NCI-H82 treated with DMSO at 0.1 percent for 48 hours (cell line): ENCODE measurements at regions not wholly inside any gene's neighbourhood (a gene's known extent, or its start where the extent isn't known, plus 50 kb on each side); places are given as distances from the start of the nearest gene placed in this dataset.
"Not testable (repeated sequence)": the region's sequence is repeated elsewhere in the genome, so short reads cannot be mapped to it uniquely, and the experiment has no call there.

Source experiments
- DNase-seq: peaks from one replicate; lab custom pipeline; 2025; ENCODE audit not compliant: unreplicated experiment; lab: John Stamatoyannopoulos, UW

DNA sequence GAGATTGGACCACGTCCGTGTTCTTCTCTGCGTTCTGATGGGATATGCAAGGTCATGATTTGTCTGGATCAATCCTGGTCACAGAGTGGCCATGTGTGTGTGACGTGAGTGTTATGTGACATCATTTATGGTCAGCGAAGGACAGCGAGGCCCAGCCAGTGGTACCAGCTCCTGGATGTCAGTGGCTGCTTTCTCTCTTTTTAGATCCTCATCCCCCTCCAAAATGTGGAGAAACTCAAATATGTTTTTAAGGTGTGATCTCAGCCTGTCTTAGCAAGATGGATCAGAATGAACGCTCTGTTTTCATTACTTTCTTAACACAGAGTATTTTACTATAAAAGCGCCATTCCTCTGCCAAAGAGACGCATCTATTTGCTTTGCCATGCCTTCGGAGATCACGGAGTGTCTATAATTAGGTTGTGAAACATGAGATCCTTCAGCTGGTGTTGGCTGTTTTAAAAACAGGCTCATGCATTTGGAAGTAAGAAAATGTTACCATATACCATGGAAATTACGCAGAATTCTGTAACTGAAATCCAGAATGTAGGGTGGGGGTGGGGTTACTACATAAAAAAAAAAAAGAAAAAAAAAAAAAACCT lies 245.5 kb upstream of the TCERG1L start:
- no peak for DNase-seq

DNA sequence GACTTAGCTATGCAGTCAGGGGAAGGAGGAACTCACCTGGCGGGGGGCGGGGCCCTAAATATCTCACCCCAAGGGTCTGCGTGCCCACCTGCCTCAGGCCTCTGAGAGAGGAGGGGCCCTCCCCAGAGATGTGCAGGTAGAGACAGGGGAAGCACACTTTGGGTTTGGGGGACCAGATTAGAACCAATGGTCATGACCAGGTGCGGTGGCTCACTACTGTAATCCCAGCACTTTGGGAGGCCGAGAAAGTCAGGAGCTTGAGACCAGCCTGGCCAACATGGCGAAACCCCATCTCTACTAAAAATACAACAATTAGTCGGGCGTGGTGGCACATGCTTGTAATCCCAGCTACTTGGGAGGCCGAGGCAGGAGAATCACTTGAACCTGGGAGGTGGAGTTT lies 246.4 kb upstream of the TCERG1L start:
- DNase-seq = not testable (repeated sequence)

DNA sequence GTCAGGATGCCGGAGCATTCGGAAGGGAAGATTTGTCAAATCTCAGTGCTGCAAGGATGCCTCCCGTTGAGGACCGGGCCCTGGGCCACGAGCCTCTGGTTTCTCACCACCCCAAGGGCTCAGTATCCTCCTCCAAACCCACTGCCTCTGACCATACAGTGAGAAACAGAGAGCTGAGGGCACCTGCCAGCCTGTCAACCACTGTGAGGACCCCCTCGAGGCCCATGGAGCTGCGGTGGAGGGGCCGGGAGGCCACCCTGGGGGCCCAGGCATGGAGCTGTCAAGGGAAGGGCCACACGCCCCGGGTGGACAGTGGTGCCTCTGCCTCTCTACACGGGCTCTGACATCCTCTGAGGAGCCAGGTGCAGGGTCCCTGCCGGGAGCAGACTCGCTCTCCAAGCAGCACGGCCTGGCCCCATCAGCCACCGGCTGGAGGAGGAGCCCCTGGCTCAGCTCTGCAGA lies 248.0 kb upstream of the TCERG1L start:
- no peak for DNase-seq

DNA sequence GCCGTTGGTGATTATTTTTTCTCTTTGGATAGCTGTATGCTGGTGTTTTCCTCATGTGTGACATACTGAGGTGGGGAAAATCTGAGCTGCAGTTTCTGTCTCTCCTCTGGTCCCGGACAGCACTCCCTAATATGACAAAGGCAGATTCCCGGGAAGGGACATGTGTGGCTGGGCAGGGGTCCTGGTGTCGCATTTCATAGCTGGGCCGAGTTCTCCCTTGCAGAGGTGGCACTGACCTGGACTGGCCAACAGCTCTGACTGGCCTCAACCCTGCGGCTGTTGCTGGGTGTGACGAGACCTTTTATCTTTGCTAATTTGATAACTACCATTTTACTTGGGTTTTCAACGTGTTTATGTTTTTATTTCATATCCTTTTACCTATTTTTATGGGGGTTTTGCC lies 248.6 kb upstream of the TCERG1L start:
- no peak for DNase-seq

DNA sequence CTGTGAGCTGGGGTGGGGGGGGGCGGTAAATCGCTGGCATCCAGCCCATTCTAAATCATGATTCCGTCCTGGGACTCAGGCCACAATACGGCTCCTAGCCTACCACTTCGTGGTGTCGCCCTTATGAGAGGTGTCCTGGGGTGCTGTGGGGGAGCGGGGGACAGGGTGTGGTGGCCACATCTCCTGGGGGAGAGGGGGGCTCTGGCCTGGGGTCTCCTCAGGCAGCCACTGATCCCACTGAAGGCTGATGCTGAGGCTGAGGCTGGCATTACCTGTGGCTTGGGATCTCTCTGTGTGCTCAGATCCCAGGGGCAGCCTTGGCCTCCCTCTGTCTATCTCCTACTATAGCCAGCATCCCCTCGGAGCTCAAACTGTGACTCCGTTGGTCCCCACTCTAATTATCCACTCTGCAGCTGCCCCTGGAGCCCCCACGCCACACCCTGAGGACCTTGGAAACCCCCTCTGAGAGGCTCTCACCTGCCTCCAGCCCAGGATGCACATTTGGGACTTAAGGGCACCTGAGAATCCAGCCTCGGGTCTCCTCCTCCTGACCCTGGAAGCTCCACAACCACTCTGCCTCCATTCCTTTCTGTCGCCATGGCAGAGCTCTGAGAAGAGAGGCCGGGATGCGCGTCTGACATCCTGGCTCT lies 249.3 kb upstream of the TCERG1L start:
- DNase-seq = no peak

DNA sequence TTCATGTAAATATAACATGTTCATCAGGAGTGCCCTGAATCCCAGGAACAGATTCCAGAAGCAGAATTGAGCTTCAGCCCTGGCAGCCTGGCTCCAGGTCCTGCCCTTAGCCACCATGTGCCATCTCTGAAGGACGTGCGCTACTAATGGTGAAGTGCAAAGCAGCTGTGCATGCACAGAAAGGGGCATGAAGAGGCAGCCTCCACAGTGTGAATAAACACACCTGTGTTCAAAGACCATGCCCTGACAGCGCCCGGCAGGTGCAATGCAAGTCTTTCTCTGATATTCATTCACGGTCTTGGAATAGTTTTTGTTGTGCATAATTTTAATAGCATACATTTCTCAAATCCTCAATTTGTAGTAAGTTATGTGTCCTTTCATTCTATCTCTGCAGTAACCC lies 250.4 kb upstream of the TCERG1L start:
- no peak for DNase-seq

DNA sequence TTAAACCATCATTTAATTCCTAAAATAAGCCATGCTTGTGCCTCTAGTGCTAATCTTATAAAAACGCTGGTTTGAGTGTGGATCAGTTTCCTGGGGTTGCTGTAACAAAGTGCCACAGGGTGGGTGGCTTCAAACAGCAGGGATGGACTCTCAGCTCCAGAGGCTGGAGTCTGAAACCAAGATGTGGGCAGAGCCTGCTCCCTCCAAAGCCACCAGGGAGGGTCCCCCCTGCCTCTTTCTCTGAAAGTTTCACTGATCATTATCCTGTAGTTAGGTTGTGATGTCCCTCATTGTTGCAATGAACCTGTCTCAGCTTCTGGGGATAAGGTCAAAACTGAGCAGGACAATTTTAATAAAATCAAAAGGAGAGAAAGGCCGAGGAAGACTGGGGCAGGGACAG lies 251.9 kb upstream of the TCERG1L start:
- DNase-seq = no peak

DNA sequence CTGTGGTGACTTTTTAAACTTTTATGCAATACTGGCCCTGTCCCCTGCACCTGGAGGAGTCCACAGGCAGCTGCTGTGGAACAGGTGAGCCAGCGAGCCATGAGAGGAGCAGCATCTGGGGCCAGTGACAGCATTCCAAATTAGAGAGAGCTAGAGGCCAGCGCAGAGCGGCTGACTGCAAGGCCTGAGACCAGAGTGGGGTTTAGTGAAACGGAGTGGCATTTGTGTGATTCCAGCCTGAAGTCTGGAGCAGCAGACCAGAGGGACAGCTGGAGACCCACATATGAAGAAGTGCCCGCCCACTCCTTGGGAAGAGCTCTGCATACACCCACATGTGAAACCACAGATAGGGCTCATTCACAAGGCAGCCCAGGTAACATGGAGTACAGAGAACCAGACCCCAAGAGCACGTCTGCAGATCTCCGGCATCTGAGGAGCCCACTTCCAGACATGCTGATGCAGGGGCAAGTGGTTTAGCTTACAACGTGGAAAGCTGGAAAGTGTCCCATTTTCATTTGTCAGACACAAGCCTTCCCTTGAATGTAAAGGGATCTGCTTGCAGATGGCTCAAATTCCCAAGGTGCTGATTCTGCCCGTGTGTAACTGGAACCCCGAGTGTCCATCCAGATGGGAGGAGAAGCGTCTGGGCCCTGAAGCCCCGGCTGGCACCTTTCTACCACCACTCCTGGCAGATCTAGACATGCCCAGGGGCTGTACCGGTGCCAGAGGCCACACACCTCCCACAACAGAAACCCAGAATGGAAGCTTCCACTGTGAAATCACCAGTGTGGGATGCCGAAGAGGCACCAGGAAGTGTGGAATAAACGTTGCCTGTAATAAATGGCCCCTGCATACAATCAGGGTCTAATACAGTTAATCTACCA lies 256.0 kb upstream of the TCERG1L start:
- DNase-seq = no peak

DNA sequence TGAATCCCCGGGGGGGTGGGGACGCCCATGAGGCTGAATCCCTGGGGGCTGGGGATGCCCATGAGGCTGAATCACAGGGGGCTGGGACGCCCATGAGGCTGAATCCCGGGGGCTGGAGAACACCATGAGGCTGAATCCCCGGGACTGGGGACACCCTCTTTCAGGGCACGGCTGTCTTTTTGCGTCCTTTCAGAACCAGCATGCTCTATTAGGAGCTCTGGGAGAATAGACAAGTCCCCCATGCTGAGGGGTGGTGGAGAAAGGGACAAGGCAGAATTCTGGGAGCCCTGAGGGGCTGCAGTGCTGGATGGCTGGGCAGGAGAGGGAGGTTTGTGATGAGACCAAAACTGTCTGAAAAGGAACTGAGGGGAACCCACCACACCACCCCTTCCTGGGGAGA lies 257.3 kb upstream of the TCERG1L start:
- no peak for DNase-seq

DNA sequence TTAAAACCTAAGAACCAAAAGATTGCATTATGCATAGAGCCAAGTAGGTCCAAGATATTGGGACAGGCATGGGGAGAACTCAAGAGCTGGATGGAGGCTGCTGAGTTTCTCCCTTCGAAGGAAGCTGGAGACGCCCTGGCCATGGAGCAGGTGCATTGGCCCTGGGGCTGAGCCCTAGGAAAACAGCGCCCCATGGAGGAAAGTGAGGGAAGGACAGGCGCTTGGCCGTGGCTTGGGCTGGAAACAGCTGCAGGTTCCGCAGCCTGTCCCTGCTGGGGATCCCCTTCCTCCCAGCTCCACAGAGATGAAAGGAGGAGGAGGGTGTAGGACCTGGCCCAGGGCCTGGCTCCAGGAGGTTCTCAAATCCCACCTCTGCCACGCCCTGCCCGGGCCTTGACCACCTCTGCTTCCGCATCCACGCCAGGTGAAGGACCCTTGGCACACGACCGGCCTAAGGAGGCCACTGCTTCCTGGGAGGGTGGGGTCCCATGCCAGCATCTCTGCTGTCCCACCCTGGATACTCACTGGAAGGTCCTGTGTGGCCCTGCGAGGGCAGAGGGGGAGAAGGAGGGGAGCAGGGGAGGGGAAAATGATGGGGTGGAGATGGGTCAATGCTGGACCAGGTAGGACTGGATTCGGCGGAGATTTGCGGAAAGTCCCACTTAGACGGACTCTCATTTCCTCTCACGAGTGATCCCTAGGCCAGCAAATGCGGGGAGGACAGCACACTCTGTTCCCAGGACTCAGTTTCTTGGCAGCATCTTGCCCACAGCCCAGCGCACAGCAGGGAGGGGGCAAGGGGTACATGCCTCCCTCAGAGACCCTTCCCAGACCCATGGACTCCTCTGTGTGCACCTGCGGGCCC lies 258.6 kb upstream of the TCERG1L start:
- no peak for DNase-seq

DNA sequence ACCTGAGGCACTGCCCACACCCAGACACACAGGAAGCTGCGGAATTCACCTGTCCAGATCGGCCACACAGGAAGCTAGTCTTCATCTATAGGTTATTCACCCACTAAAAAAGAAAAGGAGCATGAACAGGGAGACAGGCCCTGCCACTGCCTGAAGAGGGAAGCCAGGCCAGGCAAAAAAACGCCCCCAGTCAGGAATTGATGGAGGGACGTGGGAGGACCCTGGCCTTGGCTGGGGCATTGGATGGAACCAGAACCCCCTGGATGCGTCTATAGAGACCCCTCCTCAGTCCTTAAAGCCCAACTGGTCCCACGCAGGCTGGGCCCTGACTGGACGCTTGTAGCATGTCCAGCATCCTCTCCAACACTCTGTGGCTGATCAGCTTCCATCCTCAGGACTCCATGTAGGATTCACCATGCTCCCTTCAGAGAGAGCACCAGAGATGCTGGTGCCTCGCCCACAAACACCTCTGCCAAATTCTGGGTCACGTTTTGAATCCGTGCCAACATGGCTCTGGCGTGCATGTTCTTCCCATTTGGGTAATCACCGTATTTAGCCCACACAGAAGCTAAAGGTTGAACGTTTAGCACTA lies 259.3 kb upstream of the TCERG1L start:
- no peak for DNase-seq

DNA sequence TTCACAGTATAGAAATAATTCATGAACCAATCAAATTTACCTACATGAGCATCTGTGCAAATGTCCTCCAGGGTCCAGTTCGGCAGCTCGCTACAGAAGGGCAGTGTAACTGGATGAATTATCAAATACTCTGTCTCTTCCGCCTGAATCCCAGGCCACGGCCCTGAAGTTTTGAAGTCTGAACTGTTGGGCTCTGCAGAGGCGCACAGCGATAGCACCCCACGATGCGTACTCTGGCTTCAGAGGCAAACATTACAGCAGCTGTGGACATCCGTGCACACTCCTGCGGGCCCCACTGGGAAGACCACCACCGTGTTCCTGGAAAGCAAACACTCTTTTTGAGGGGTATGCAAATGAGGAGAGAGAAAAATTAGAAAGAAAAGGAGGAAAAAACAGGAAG lies 259.8 kb upstream of the TCERG1L start:
- DNase-seq = no peak

DNA sequence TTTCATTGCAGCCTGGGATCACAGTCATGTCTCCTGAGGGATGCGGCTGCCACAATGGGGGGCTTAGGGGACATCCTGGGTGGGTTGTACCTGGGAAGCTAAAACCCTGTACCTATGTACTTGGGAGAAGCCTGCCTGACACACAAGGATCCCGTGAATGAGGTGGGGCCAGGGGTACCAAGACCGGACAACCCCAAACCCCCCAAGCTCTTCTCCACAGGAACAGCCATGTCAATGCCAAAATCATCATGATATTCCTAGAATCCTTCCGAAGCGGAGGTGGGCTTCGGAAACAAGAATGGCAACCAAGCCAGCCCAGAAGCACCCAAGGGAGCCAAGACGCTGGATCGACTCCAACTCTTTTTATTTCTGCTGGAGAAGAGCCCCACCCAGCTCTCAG lies 260.3 kb upstream of the TCERG1L start:
- no peak for DNase-seq

DNA sequence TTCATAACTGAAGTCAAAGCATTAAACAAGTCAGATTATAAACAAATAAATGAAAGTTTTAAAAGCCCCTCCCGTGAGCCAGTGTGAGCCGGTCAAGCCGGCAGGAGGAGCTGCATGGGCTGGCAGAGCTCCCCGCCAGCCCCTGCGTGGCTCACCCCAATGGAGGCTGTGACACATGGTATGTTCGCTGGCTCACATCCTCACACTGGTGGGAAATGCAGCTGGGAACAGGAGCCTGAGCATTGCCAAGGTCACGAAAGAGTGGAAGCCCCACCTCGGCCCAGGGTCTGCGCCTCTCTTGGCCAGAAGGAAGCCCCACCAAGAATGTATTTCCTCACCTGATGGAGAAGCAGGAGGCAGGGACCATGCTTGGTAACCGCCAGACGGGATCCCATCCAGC lies 261.7 kb upstream of the TCERG1L start:
- no peak for DNase-seq

DNA sequence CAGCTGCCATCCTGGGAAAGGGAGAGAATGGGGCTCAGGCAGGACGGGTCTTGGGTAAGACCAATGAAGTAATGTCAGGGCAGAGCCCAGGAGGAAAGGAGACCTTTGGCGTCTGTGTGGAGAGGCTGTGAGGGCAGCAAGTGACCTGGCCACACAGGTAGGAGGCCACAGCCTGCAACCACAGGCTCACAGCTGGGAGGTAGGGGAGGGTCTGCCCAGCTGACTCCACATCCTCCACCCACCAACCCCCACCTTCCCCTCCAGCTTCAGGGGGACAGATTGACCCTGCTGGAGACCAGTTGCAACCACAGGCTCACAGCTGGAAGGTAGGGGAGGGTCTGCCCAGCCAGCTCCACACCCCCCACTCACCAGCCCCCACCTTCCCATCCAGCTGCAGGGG lies 262.2 kb upstream of the TCERG1L start:
- DNase-seq = no peak

DNA sequence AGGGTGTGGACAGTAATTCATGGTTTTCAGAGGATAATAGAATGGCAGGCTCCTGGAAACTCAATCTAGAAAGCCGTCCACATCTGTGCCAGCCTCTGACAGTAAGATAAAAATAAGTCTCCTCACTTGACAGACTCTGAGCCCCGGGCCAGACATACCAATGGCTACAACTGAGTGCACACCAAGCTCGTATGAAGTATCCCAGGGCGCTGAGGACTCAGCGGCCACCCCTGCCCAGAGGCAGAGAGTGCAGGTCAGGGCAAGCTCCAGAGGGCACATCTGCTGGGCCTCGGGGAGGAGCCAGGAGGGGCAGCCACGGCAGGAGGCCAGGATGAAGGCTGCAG lies 262.8 kb upstream of the TCERG1L start:
- DNase-seq = no peak

DNA sequence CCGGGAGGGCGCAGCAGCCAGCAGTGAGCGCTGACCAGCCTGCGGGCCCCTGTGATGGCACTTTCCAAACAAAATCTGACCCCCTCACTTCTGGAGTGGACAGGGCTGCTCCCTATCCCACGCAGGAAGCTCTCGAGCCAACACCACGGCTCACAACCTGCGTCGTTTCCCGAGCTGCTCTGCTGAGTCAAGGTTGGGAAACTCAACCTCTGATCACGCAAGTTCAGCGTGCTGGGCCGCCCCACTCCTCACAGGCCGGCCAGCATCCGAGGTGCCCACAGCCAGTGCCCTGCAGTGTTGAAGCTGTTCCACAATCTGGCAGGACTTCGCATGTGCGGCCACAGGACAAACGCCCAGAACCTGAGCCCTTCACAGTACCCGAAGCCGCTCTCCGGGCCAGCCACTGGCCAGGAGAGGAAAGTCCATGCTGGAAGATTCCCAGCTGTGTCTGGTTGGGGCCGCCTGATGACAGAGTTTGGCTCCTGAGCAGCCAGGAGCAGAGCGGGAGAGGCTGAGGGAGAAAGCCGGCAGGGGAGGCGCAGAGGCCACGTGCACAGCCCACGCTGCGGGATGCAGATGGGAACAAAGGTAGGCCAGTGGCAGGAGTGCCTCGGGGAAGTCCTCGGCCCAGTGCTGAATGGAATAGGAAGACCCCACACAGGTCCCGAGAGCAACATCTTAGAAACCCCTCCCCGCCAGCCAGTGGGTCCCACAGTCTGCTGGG lies 263.3 kb upstream of the TCERG1L start:
- no peak for DNase-seq

DNA sequence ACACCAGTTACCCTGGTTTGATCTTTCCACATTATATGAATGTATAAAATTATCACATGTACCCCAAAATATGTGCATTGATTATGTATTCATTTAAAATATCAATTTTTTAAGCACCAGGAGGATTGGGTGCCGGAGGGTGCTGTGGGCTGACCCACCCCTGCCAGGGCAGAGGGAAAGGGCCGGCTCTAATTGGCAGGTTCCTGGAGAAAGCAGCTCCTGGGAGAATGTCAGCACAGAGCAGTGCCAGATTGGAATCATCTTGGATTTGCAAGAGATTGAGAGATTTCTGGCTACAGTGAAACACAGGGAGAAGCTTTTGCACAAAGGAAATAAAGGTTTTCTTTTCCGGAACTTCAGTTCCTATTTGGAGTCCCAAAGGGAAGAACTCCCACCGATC lies 264.4 kb upstream of the TCERG1L start:
- no peak for DNase-seq

DNA sequence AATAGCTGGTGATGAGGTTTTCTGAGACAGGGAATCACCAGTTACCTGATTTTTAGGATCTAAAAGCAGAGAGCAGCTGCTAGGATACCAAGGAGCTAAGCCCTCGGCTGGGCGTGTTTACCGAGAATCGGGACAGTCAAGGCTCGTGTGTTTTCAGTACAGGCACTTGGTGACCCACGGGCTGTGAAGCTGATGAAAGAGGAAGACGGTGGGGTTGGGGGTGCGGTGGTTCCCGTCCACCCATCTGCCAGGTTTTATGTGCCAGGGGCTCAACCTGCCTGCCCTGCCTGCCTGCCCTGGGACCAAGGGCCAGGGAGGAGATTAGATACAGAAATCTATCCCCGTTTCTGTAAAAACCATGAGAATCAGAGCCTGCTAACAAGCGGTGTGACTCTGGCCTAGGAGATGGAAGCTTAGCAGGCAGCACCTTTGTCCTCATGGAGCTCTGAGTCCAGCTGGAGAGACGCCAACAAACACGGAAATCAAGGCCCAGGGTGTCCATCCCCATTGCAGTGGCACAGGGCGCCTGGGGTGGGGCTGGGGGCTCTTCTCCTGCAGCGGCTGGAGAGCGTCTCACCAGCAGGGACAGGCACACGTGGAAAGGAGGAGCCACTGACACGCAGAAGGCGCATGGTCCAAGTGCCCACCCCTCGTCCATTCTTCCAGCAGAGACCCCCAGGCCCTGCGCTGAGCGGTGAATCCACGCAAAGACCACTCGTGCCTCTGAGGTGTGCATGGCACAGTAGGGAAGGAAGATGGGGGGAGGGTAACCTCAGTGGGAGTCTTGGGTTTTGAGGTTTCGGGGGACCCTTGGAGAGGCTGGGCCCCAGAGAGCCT lies 265.0 kb upstream of the TCERG1L start:
- no peak for DNase-seq
